ENCODE measurements at regions not wholly inside any gene's neighbourhood (a gene's known extent, or its start where the extent isn't known, plus 50 kb on each side); places are given as distances from the start of the nearest gene placed in this dataset.

DNA sequence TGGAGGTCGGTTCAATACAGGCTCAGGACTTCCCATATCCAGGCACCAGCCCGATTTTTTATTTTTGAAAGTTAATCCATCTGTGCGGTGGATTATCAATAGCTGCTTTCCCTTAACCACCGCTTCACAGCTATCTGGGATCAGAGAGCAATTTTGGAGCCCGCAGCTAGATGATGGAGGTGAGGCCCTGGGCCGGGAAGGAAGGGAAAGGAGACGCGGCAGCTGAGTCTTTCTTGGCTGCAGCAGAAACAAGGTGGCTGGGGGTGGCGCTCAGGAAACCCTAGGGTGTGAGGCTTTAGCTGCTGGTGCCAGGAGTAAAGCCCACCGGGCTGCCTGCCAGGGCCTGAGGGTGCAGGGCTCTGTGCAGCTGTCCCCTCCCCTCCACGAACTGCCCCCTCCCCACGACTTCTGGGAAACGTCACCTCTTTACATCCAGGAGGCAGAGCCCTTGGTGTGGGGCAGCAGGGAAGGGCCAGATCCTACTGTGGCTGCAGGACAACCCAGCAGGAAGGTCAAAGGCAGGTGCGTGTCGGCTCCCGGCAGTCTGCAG, 307.0 kb downstream of the ZNF536 start:
- intact Hi-C loops (cut with DNase I) = no loop called here
- no peaks in the 10 kb centered on the region for H3K4me1 ChIP-seq (ENCODE audit: control insufficient read depth, insufficient read depth, low read length)
- H3K4me3 ChIP-seq (ENCODE audit: low read length) = no peak overlapping the region
- H3K27ac ChIP-seq (ENCODE audit: low read length) = no peak overlapping the region
- H3K27me3 ChIP-seq (ENCODE audit: control insufficient read depth, insufficient read depth) = no peaks in the 10 kb centered on the region
- no peak for ATAC-seq
- 62% methylated on average over 16 of the region's 16 CpGs for WGBS
- no peak for DNase-seq
- H3K9me3 ChIP-seq (ENCODE audit: control insufficient read depth, low read length) = no peaks in the 10 kb centered on the region

- no peaks in the 10 kb centered on the region for H3K27me3 ChIP-seq (ENCODE audit: control insufficient read depth, insufficient read depth)
- 84% methylated on average over 10 of the region's 10 CpGs for WGBS
- H3K4me3 ChIP-seq (ENCODE audit: low read length) = no peak overlapping the region
- intact Hi-C loops (cut with DNase I) = no loop called here
- no peak for ATAC-seq
- H3K4me1 ChIP-seq (ENCODE audit: control insufficient read depth, insufficient read depth, low read length) = no peaks in the 10 kb centered on the region
- no peaks in the 10 kb centered on the region for H3K9me3 ChIP-seq (ENCODE audit: control insufficient read depth, low read length)
- no peak for DNase-seq
- H3K27ac ChIP-seq (ENCODE audit: low read length) = no peak overlapping the region
These were observed 306.0 kb downstream of the ZNF536 start for GRCh38 chr19:30678168-30678567.

DNA sequence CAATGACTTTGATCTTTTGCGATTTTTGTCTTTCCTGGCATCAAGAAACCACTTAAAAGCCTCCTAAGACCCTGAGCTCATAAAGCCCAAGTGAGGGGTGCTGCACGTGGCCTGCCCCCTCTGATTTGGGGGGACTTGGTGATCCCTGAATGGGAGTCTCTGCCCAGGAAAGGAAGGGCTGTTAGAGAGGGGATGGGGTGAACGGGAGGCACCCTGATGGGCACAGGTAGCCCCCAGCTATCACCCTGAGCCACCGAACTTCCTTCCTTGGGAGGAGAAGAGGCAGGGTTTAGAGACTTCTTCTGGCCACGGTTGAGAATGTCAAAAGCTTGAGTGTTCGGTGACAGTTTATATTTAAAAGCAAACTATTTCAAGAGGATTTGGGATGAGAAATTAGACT, 305.5 kb downstream of the ZNF536 start:
- intact Hi-C loops (cut with DNase I) = no loop called here
- ATAC-seq = no peak
- Histone ChIP-seq H3K9me3 (ENCODE audit: control insufficient read depth, low read length) (no peaks in the 10 kb centered on the region), H3K4me3 (ENCODE audit: low read length) (no peak overlapping the region), H3K27ac (ENCODE audit: low read length) (no peak overlapping the region), H3K27me3 (ENCODE audit: control insufficient read depth, insufficient read depth) (no peaks in the 10 kb centered on the region), H3K4me1 (ENCODE audit: control insufficient read depth, insufficient read depth, low read length) (no peaks in the 10 kb centered on the region)
- 72% methylated on average over 6 of the region's 6 CpGs for WGBS
- DNase-seq = no peak

DNA sequence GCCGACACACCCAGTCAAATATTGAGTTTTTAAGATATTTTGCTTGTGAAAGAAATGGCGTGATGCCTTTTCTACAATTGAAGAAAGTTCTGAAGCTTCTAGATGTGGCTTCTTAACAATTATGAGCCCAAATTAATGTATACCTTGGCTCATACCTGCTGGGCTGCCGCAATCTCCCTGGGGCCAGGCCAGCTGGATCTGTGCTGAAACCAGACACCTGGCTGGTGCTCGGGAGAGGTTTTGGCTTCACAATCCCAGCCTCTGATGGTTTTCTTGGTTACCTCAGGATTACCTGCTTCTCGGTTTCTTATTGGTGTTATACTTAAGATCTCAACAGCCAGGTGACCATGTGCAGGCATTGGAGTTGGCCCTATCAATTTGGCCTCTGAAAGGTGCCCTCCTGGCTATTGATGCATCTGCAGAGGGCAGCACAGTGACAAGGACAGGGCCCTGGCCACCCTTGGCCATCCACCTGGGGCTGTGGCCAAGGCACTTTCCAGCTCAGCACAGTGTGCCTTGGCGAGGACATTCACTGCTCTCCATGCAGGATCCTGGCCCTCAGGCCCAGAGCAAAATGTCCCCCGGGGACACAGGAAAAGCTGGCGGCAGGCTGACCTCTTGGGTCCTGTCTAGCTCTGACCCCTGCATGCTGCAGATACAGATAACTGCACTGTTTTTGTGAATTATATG, 305.0 kb downstream of the ZNF536 start:
- Histone ChIP-seq H3K4me3 (ENCODE audit: low read length) (no peak overlapping the region), H3K4me1 (ENCODE audit: control insufficient read depth, insufficient read depth, low read length) (no peaks in the 10 kb centered on the region), H3K27ac (ENCODE audit: low read length) (no peak overlapping the region), H3K27me3 (ENCODE audit: control insufficient read depth, insufficient read depth) (no peaks in the 10 kb centered on the region), H3K9me3 (ENCODE audit: control insufficient read depth, low read length) (no peaks in the 10 kb centered on the region)
- ATAC-seq = no peak
- 76% methylated on average over 8 of the region's 8 CpGs for whole genome bisulfite sequencing
- intact Hi-C loops (cut with DNase I) = no loop called here
- no peak for DNase-seq

DNA sequence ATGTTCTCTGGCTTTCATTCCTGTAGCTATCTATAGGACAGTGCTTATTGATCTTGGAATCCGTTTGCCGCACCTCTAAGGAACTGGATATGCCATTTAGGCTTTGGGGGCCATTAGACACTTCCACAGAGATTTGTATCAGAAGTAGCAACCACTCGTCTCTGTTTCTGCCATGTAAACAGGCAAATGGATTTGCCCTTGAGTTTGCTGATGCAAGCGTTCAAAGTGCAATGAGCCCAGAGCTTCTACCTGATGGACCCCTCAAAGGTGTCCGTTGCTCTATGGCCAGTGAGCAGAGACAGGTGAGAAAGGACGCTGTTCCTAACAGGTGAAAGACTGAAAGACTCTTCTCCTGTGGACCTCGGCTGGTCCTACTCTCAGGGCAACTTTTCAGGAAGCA, 302.9 kb downstream of the ZNF536 start:
- WGBS = 83% methylated on average over 7 of the region's 7 CpGs
- ATAC-seq (no peak), DNase-seq (no peak)
- Histone ChIP-seq H3K9me3 (ENCODE audit: control insufficient read depth, low read length) (no peaks in the 10 kb centered on the region), H3K27me3 (ENCODE audit: control insufficient read depth, insufficient read depth) (no peaks in the 10 kb centered on the region), H3K4me1 (ENCODE audit: control insufficient read depth, insufficient read depth, low read length) (peaks cover 3% of the 10 kb centered on the region), H3K27ac (ENCODE audit: low read length) (no peak overlapping the region), H3K4me3 (ENCODE audit: low read length) (no peak overlapping the region)
- intact Hi-C loops (cut with DNase I) = no loop called here

DNA sequence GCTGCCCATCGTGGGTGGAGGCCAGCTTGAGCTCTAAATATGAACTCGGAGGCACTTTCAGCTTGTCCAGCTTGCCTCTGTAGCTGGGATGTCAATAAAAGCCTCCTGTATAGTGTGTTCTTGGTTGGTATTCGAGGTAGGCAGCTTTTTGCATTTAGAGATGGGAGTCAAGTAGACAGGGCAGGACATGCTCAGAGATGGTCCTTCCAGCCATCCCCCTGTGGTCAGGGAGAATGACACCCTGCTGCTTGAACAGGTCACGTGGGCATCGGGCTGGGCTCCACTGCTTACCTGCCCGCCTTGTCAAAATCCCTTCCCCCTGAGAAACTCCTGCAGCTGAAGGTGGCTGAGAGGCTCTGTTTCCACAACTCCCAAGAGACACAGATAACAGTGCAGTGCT, 302.5 kb downstream of the ZNF536 start:
- WGBS = 84% methylated on average over 6 of the region's 6 CpGs
- Histone ChIP-seq H3K27me3 (ENCODE audit: control insufficient read depth, insufficient read depth) (no peaks in the 10 kb centered on the region), H3K4me1 (ENCODE audit: control insufficient read depth, insufficient read depth, low read length) (peaks cover 3% of the 10 kb centered on the region), H3K9me3 (ENCODE audit: control insufficient read depth, low read length) (no peaks in the 10 kb centered on the region), H3K27ac (ENCODE audit: low read length) (no peak overlapping the region), H3K4me3 (ENCODE audit: low read length) (no peak overlapping the region)
- no peak for DNase-seq
- intact Hi-C loops (cut with DNase I) = no loop called here
- ATAC-seq = no peak

GRCh38 chr19:30673336-30673735, 301.2 kb downstream of the ZNF536 start:
- 78% methylated on average over 8 of the region's 8 CpGs for whole genome bisulfite sequencing
- Histone ChIP-seq H3K4me3 (ENCODE audit: low read length) (no peak overlapping the region), H3K27ac (ENCODE audit: low read length) (no peak overlapping the region), H3K4me1 (ENCODE audit: control insufficient read depth, insufficient read depth, low read length) (peaks cover 3% of the 10 kb centered on the region), H3K27me3 (ENCODE audit: control insufficient read depth, insufficient read depth) (no peaks in the 10 kb centered on the region), H3K9me3 (ENCODE audit: control insufficient read depth, low read length) (no peaks in the 10 kb centered on the region)
- ATAC-seq (no peak), DNase-seq (no peak)
- intact Hi-C loops (cut with DNase I) = no loop called here

GRCh38 chr19:30672926-30673325, 300.7 kb downstream of the ZNF536 start:
- no peak for DNase-seq
- Histone ChIP-seq H3K27me3 (ENCODE audit: control insufficient read depth, insufficient read depth) (no peaks in the 10 kb centered on the region), H3K4me1 (ENCODE audit: control insufficient read depth, insufficient read depth, low read length) (peaks cover 3% of the 10 kb centered on the region), H3K27ac (ENCODE audit: low read length) (no peak overlapping the region), H3K9me3 (ENCODE audit: control insufficient read depth, low read length) (no peaks in the 10 kb centered on the region), H3K4me3 (ENCODE audit: low read length) (no peak overlapping the region)
- ATAC-seq = no peak
- 60% methylated on average over 5 of the region's 5 CpGs for WGBS
- intact Hi-C loops (cut with DNase I) = no loop called here

DNA sequence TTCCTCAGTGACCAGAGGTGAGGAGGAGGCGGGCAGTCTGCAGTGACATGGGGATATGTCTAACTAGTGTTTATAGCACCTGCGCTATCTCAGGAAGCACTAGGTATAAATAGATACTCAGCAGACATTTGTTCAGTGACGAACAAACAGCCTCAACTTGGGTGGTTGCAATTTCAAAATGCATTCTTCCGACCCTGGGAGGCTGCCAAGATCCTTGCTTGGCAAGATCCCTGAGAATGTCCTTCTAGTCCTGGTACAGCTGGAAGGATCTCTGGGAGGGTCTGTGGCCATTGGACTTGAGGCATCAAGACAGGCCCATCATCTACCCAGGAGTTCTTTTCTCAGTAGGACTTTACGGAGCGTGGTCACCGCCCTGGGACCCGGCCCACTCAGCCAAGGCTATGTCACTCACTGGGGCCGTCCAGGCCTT, 299.5 kb downstream of the ZNF536 start:
- peak; percentile 73 to 74 for ATAC-seq
- H3K27ac ChIP-seq (ENCODE audit: low read length) = no peak overlapping the region
- intact Hi-C loops (cut with DNase I) = no loop called here
- H3K4me1 ChIP-seq (ENCODE audit: control insufficient read depth, insufficient read depth, low read length) = peaks cover 3% of the 10 kb centered on the region
- WGBS = 62% methylated on average over 9 of the region's 9 CpGs
- H3K27me3 ChIP-seq (ENCODE audit: control insufficient read depth, insufficient read depth) = no peaks in the 10 kb centered on the region
- DNase-seq = peak in 2 of 3 donors; percentile 40 to 76
- no peaks in the 10 kb centered on the region for H3K9me3 ChIP-seq (ENCODE audit: control insufficient read depth, low read length)
- H3K4me3 ChIP-seq (ENCODE audit: low read length) = no peak overlapping the region

GRCh38 chr19:30671367-30671619, 299.1 kb downstream of the ZNF536 start:
- DNase-seq (no peak), ATAC-seq (no peak)
- Histone ChIP-seq H3K4me1 (ENCODE audit: control insufficient read depth, insufficient read depth, low read length) (peaks cover 3% of the 10 kb centered on the region), H3K9me3 (ENCODE audit: control insufficient read depth, low read length) (no peaks in the 10 kb centered on the region), H3K27me3 (ENCODE audit: control insufficient read depth, insufficient read depth) (no peaks in the 10 kb centered on the region), H3K4me3 (ENCODE audit: low read length) (no peak overlapping the region), H3K27ac (ENCODE audit: low read length) (peak overlapping the region; percentile 3)
- 86% methylated on average over 3 of the region's 3 CpGs for WGBS
- intact Hi-C loops (cut with DNase I) = no loop called here

GRCh38 chr19:30670562-30671366, 298.6 kb downstream of the ZNF536 start:
- WGBS = 85% methylated on average over 17 of the region's 17 CpGs
- Histone ChIP-seq H3K4me3 (ENCODE audit: low read length) (no peak overlapping the region), H3K4me1 (ENCODE audit: control insufficient read depth, insufficient read depth, low read length) (peaks cover 3% of the 10 kb centered on the region), H3K27me3 (ENCODE audit: control insufficient read depth, insufficient read depth) (no peaks in the 10 kb centered on the region), H3K27ac (ENCODE audit: low read length) (no peak overlapping the region), H3K9me3 (ENCODE audit: control insufficient read depth, low read length) (no peaks in the 10 kb centered on the region)
- intact Hi-C loops (cut with DNase I) = no loop called here
- peak in 1 of 3 donors; percentile 27 for DNase-seq
- no peak for ATAC-seq

All from right cardiac atrium (tissue), 5 donors.